OCI-LY7 (cell line): ENCODE measurements at regions not wholly inside any gene's neighbourhood (a gene's known extent, or its start where the extent isn't known, plus 50 kb on each side); places are given as distances from the start of the nearest gene placed in this dataset.

ENCODE experiments used
- BruUV-seq: library from RNA; stranded (reverse); fragments of 400-500 nt; replicated peaks from 2 replicates; lab custom pipeline; 2021; lab: Mats Ljungman, UMichigan
- CTCF ChIA-PET: fragments of 300-600 bp; sonication (Branson Sonifier 250); formaldehyde crosslinking; loops from one replicate; lab custom pipeline; 2022; ENCODE audit warnings: antibody characterized with exemption; ENCODE audit not compliant: unreplicated experiment; lab: Charles Lee
- POLR2A ChIA-PET: fragments of 300-600 bp; sonication (Branson Sonifier 250); formaldehyde crosslinking; loops from one replicate; lab custom pipeline; 2022; ENCODE audit warnings: antibody characterized with exemption; lab: Charles Lee
- DNase-seq: peaks from one replicate; pipeline ENCODE4 v3.0.0-alpha.2; 2015; ENCODE audit warnings: low spot score
- H2AFZ ChIP-seq: fragments of 200-600 bp; sonication (generic), shearing (Covaris generic); 2 replicates; pipeline ENCODE4 v1.6.1; 2014; ENCODE audit warnings: mild to moderate bottlenecking, antibody characterized with exemption, low read length, moderate library complexity
- H3K27ac ChIP-seq: fragments of 200-600 bp; sonication (generic); 2 replicates; pipeline ENCODE4 v1.5.1; 2014; ENCODE audit warnings: mixed run types, low read depth, mild to moderate bottlenecking, moderate library complexity, low read length, inconsistent platforms; ENCODE audit not compliant: poor library complexity, severe bottlenecking
- H3K36me3 ChIP-seq: fragments of 200-600 bp; sonication (generic); 2 replicates; pipeline ENCODE4 v1.6.1; 2014; ENCODE audit warnings: mild to moderate bottlenecking, antibody characterized with exemption, low read length, moderate library complexity, mixed read lengths; ENCODE audit not compliant: insufficient read depth
- H3K4me1 ChIP-seq: fragments of 200-600 bp; sonication (generic); 2 replicates; pipeline ENCODE4 v1.5.1; 2014; ENCODE audit warnings: mild to moderate bottlenecking, low read length; ENCODE audit not compliant: insufficient read depth, poor library complexity, severe bottlenecking
- H3K4me2 ChIP-seq: fragments of 200-600 bp; sonication (generic); 2 replicates; pipeline ENCODE4 v1.6.1; 2014; ENCODE audit warnings: mild to moderate bottlenecking, low read length
- H3K4me3 ChIP-seq: fragments of 200-600 bp; sonication (generic); 2 replicates; pipeline ENCODE4 v1.5.1; 2014; ENCODE audit warnings: mild to moderate bottlenecking, low read depth, low read length; ENCODE audit not compliant: poor library complexity, severe bottlenecking
- H3K79me2 ChIP-seq: fragments of 200-600 bp; sonication (generic); 2 replicates; pipeline ENCODE4 v1.6.1; 2016; ENCODE audit warnings: low read depth, mild to moderate bottlenecking, low read length, moderate library complexity, mixed read lengths; ENCODE audit not compliant: insufficient read depth
- H3K9me2 ChIP-seq: fragments of 200-600 bp; sonication (generic); 2 replicates; pipeline ENCODE4 v1.6.1; 2016; ENCODE audit warnings: mild to moderate bottlenecking, low read length, mixed read lengths; ENCODE audit not compliant: insufficient read depth
- H3K9me3 ChIP-seq: fragments of 200-600 bp; sonication (generic); 2 replicates; pipeline ENCODE4 v1.6.1; 2014; ENCODE audit warnings: mild to moderate bottlenecking, mixed run types, low read length, mixed read lengths
- H4K20me1 ChIP-seq: fragments of 200-600 bp; sonication (generic); 2 replicates; pipeline ENCODE4 v1.6.1; 2014; ENCODE audit warnings: mild to moderate bottlenecking, antibody characterized with exemption, low read length, moderate library complexity, mixed read lengths; ENCODE audit not compliant: insufficient read depth
- EZH2phosphoT487 ChIP-seq: fragments of 200-600 bp; sonication (generic); IDR thresholded peaks from 2 replicates; pipeline ENCODE4 v1.6.1; 2018; ENCODE audit warnings: low read depth, borderline replicate concordance, mild to moderate bottlenecking, mixed run types, antibody characterized with exemption, low read length, moderate library complexity, mixed read lengths
- intact Hi-C: fragments of 100-400 bp; cut with micrococcal nuclease; formaldehyde crosslinking; loops from one replicate; pipeline ENCODE4 v1.10.0; 2022; ENCODE audit not compliant: unreplicated experiment
- TF ChIP-seq, protein P1 (sequence below): fragments of 200-600 bp; sonication (generic); conservative IDR thresholded peaks from 2 replicates; pipeline ENCODE4 v1.5.1; 2014; ENCODE audit warnings: mild to moderate bottlenecking, antibody characterized with exemption, low read length, moderate library complexity, mixed read lengths

DNA sequence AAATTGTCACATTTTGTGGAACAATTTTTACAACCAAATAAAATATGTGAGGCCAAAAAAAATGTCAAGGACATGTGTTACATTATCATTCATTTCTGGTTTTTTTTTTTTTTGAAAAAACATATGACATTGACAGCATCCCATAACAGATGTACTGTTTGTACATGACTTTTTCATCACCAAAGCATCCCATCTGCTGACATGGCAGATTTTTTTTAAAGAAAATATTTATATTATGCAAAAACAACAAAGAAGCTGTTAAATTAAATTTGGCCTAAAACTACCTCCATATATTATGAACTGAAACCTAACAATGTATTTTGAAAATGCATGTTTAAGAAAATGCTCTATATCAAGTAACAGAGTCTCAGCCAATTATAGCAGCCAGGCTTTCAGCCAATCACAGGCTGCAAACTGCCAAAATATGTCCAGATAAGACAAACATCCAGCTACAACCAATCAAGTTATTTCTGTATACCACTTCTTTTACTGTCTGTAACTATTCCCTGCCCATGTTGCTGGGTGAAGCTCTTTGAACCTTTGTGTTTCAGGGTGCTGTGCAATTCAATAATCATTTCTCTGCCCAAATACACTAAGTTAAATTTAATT, 1111.8 kb downstream of the GRM8 start:
- ChIA-PET POLR2A (interaction anchor here (1.1 kb wide), 1 partner anchor 18 kb away, joined by 3 read pairs; no protein-coding TSS in a partner anchor), CTCF (no interaction called here)
- intact Hi-C loops: no loop called here

DNA sequence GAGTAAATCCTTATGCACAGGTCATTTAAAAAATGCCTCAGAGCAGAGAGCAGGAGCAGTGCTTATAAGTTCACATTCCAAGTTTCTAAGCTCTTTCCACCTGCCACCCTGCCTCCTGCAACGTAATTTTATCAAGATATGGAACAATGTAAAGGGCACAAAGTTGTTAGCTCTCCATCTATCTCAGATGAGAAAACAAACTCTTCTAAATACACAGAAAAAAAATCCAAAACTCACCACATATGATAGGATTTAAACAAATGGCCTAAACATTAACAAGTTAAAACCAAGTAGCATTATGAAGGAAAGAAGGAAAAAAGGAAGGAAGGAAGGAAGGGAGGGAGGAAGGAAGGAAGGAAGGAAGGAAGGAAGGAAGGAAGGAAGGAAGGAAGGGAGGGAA, 1132.8 kb downstream of the GRM8 start:
- H3K9me2 ChIP-seq: no peaks in the 10 kb centered on the region
- no peaks in the 10 kb centered on the region for H3K9me3 ChIP-seq
- no TSS peak for BruUV-seq
- no peak overlapping the region for H2AFZ ChIP-seq
- no peak overlapping the region for H3K4me2 ChIP-seq
- H3K36me3 ChIP-seq: no peaks in the 10 kb centered on the region
- no peaks in the 10 kb centered on the region for H4K20me1 ChIP-seq
- no peak overlapping the region for H3K27ac ChIP-seq
- H3K4me1 ChIP-seq: no peaks in the 10 kb centered on the region
- intact Hi-C loops: no loop called here
- no peaks in the 10 kb centered on the region for H3K79me2 ChIP-seq
- TF ChIP-seq, protein P1, sequence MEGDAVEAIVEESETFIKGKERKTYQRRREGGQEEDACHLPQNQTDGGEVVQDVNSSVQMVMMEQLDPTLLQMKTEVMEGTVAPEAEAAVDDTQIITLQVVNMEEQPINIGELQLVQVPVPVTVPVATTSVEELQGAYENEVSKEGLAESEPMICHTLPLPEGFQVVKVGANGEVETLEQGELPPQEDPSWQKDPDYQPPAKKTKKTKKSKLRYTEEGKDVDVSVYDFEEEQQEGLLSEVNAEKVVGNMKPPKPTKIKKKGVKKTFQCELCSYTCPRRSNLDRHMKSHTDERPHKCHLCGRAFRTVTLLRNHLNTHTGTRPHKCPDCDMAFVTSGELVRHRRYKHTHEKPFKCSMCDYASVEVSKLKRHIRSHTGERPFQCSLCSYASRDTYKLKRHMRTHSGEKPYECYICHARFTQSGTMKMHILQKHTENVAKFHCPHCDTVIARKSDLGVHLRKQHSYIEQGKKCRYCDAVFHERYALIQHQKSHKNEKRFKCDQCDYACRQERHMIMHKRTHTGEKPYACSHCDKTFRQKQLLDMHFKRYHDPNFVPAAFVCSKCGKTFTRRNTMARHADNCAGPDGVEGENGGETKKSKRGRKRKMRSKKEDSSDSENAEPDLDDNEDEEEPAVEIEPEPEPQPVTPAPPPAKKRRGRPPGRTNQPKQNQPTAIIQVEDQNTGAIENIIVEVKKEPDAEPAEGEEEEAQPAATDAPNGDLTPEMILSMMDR: no peak
- no peak for TF ChIP-seq EZH2phosphoT487
- no peak for DNase-seq
- ChIA-PET CTCF (no interaction called here), POLR2A (no interaction called here)
- H3K4me3 ChIP-seq: no peak overlapping the region

More for the DNA sequence above, 1111.8 kb downstream of the GRM8 start:
- TF ChIP-seq, protein P1: no peak
- TF ChIP-seq EZH2phosphoT487: no peak
- no peak overlapping the region for H3K27ac ChIP-seq
- H3K4me2 ChIP-seq: no peak overlapping the region
- no peak for DNase-seq
- no peaks in the 10 kb centered on the region for H3K36me3 ChIP-seq
- no peaks in the 10 kb centered on the region for H3K4me1 ChIP-seq
- no peak overlapping the region for H2AFZ ChIP-seq
- no peak overlapping the region for H3K4me3 ChIP-seq
- no peaks in the 10 kb centered on the region for H3K9me2 ChIP-seq
- no peaks in the 10 kb centered on the region for H3K79me2 ChIP-seq
- no peaks in the 10 kb centered on the region for H4K20me1 ChIP-seq
- no peaks in the 10 kb centered on the region for H3K9me3 ChIP-seq
- no TSS peak for BruUV-seq

DNA sequence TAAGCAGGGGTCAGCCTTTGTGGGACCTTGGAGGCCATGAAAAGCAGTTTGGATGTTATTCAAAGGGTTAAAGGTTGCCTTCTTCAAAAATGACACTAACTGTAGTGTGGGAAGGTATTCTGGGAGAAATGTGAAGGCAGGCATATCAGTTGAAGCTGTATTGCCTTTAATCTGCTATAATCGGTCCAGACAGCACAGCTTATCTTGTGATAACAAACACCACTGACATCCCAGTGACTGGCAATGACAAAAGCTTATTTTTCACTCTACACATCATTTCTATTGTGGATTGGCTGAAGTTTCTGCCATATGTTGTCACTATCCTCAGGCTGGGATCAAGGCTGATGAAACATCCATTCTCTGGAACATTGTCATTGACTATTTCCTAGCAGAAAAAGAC, 1149.2 kb downstream of the GRM8 start:
- Histone ChIP-seq H3K9me2 (no peaks in the 10 kb centered on the region), H2AFZ (no peak overlapping the region), H3K36me3 (no peaks in the 10 kb centered on the region), H3K4me1 (no peaks in the 10 kb centered on the region), H3K79me2 (no peaks in the 10 kb centered on the region), H3K9me3 (no peaks in the 10 kb centered on the region), H4K20me1 (no peaks in the 10 kb centered on the region), H3K27ac (no peak overlapping the region), H3K4me2 (no peak overlapping the region), H3K4me3 (no peak overlapping the region)
- DNase-seq: no peak
- ChIA-PET CTCF (no interaction called here), POLR2A (no interaction called here)
- BruUV-seq: no TSS peak
- intact Hi-C loops: no loop called here
- TF ChIP-seq, protein P1: no peak
- no peak for TF ChIP-seq EZH2phosphoT487
